ENCODE measurements at regions not wholly inside any gene's neighbourhood (a gene's known extent, or its start where the extent isn't known, plus 50 kb on each side); places are given as distances from the start of the nearest gene placed in this dataset.
"Not testable (repeated sequence)": the region's sequence is repeated elsewhere in the genome, so short reads cannot be mapped to it uniquely, and the experiment has no call there.

DNA sequence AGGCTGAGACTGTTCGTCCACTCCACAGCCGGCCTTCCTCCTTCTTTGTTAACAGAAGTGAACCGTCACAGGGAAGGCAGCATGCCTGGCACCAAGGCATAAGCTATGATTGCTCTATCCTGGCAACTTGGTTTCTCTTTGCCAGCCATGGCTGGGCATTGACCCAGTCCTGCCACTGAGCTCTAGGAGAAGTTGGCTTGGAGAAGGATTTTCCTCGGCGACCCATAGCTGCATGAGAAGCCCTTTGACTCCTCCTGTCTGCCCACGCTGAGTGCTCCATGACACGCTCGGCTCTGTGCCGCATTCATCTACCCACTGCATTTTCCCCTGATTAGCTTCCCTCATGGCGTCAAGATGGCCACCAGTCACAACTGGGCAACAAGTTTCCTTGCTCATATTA is 111.8 kb upstream of the EXOC2 start:
- no peaks in the 10 kb centered on the region for H3K4me1 ChIP-seq (ENCODE audit: insufficient read depth, low read length)
- no peak overlapping the region for H3K27ac ChIP-seq (ENCODE audit: low read depth, low read length)
- H3K9me3 ChIP-seq (ENCODE audit: low read depth, low read length), result no peaks in the 10 kb centered on the region
- H3K79me2 ChIP-seq (ENCODE audit: insufficient read depth, low read length), result no peaks in the 10 kb centered on the region
- no peaks in the 10 kb centered on the region for H3K36me3 ChIP-seq (ENCODE audit: insufficient read depth, low read length)
- TF ChIP-seq, protein P1, sequence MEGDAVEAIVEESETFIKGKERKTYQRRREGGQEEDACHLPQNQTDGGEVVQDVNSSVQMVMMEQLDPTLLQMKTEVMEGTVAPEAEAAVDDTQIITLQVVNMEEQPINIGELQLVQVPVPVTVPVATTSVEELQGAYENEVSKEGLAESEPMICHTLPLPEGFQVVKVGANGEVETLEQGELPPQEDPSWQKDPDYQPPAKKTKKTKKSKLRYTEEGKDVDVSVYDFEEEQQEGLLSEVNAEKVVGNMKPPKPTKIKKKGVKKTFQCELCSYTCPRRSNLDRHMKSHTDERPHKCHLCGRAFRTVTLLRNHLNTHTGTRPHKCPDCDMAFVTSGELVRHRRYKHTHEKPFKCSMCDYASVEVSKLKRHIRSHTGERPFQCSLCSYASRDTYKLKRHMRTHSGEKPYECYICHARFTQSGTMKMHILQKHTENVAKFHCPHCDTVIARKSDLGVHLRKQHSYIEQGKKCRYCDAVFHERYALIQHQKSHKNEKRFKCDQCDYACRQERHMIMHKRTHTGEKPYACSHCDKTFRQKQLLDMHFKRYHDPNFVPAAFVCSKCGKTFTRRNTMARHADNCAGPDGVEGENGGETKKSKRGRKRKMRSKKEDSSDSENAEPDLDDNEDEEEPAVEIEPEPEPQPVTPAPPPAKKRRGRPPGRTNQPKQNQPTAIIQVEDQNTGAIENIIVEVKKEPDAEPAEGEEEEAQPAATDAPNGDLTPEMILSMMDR (IDR thresholded peaks at IDR 0.05; ENCODE audit: extremely low read depth, low read depth, low read length), result no peak
- no peaks in the 10 kb centered on the region for H4K20me1 ChIP-seq (ENCODE audit: insufficient read depth, low read length)
- peaks cover 4% of the 10 kb centered on the region for H3K27me3 ChIP-seq (ENCODE audit: insufficient read depth, low read length)
- peak; percentile 29 for DNase-seq (ENCODE audit: insufficient read length, low spot score, missing footprints)
- H3K4me3 ChIP-seq (ENCODE audit: insufficient read depth, low read length), result no peak overlapping the region
- H3K4me2 ChIP-seq (ENCODE audit: insufficient read depth, low read length), result no peak overlapping the region
- no peak overlapping the region for H2AFZ ChIP-seq (ENCODE audit: low read length)

DNA sequence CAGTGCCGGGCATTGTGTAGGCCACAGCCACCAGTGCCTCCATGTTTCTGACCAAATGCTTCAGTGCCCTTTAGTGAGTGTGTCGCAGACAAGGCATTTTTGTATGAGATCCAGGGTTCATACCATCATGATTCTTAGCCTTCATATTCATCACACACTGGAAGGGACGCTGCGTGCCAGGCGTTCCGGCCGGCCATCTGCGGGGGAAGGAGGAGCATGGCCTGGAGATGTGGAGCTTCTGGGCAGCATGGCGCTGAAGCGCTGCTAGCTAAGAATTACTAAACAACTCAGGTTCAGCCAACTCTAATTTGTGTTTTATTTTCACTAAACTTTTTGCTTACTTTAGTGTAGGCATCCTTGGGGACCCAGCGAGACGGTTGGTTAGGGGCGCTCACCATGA is 111.4 kb upstream of the EXOC2 start:
- no peaks in the 10 kb centered on the region for H3K79me2 ChIP-seq (ENCODE audit: insufficient read depth, low read length)
- no peaks in the 10 kb centered on the region for H3K36me3 ChIP-seq (ENCODE audit: insufficient read depth, low read length)
- H3K27me3 ChIP-seq (ENCODE audit: insufficient read depth, low read length), result peaks cover 6% of the 10 kb centered on the region
- H3K4me1 ChIP-seq (ENCODE audit: insufficient read depth, low read length), result no peaks in the 10 kb centered on the region
- H3K4me2 ChIP-seq (ENCODE audit: insufficient read depth, low read length), result no peak overlapping the region
- no peak overlapping the region for H3K27ac ChIP-seq (ENCODE audit: low read depth, low read length)
- no peak overlapping the region for H3K4me3 ChIP-seq (ENCODE audit: insufficient read depth, low read length)
- DNase-seq (ENCODE audit: insufficient read length, low spot score, missing footprints), result no peak
- H2AFZ ChIP-seq (ENCODE audit: low read length), result no peak overlapping the region
- H4K20me1 ChIP-seq (ENCODE audit: insufficient read depth, low read length), result no peaks in the 10 kb centered on the region
- H3K9me3 ChIP-seq (ENCODE audit: low read depth, low read length), result no peaks in the 10 kb centered on the region
- TF ChIP-seq, protein P1 (IDR thresholded peaks at IDR 0.05; ENCODE audit: extremely low read depth, low read depth, low read length), result no peak

DNA sequence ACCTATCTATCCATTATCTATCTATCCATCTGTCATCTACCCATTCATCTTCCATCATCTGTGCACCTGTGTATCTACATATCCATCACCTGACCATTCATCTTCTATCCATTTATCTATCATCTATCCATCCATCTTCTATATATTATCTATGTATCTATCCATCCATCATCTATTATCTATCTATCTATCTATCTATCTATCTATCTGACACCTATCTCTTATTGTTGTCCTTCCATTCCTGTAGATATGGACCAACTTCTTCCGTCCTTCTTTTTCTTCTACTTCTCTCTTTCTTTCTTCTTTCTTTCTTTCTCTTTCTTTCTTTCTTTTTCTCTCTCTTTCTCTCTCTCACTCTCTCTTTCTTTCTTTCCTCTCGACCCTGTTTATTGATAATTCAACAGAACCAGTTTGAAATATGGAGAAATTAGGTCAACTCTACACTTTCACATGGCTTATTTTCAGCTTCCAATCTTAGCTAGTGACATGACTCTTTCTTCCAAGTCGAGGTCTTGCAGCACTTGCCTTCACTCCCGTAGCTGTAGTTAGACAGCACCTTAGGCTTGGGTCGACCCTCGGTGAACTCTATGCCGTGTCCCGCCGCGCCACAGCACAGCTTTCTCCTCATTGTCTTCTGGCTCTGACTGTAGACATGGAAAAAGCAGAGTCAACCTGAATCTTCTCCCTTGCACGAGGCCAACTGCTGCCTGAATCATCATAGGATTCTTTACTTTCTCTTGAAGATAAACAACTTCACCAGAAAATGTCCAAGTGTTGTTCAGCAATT is 110.4 kb upstream of the EXOC2 start:
- Histone ChIP-seq H3K4me1 (ENCODE audit: insufficient read depth, low read length) (no peaks in the 10 kb centered on the region), H3K79me2 (ENCODE audit: insufficient read depth, low read length) (no peaks in the 10 kb centered on the region), H4K20me1 (ENCODE audit: insufficient read depth, low read length) (no peaks in the 10 kb centered on the region), H3K36me3 (ENCODE audit: insufficient read depth, low read length) (no peaks in the 10 kb centered on the region), H3K27ac (ENCODE audit: low read depth, low read length) (no peak overlapping the region), H3K4me2 (ENCODE audit: insufficient read depth, low read length) (no peak overlapping the region), H3K27me3 (ENCODE audit: insufficient read depth, low read length) (peaks cover 8% of the 10 kb centered on the region), H3K9me3 (ENCODE audit: low read depth, low read length) (no peaks in the 10 kb centered on the region), H2AFZ (ENCODE audit: low read length) (no peak overlapping the region), H3K4me3 (ENCODE audit: insufficient read depth, low read length) (no peak overlapping the region)
- TF ChIP-seq, protein P1 (IDR thresholded peaks at IDR 0.05; ENCODE audit: extremely low read depth, low read depth, low read length), result no peak
- no peak for DNase-seq (ENCODE audit: insufficient read length, low spot score, missing footprints)

DNA sequence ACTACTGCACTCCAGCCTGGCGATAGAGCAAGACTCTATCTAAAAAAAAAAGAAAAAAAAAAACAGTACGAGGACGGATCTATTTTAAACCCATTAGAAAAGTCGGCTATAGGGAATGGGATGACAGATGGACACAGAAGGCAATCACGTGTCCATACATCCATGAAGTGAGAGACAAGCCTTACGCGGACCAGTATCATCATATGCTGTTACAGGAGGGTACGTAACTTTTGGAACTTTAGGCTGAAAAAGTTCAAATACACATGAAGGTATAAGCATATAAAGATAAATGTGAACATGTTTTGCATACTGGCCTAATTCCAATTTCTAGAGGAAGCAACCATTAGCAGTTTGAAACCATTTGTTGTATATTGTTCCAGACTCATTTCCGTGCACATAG is 109.8 kb upstream of the EXOC2 start:
- peaks cover 10% of the 10 kb centered on the region for H3K27me3 ChIP-seq (ENCODE audit: insufficient read depth, low read length)
- no peaks in the 10 kb centered on the region for H3K4me1 ChIP-seq (ENCODE audit: insufficient read depth, low read length)
- H3K36me3 ChIP-seq (ENCODE audit: insufficient read depth, low read length), result no peaks in the 10 kb centered on the region
- DNase-seq (ENCODE audit: insufficient read length, low spot score, missing footprints), result no peak
- no peak overlapping the region for H3K4me2 ChIP-seq (ENCODE audit: insufficient read depth, low read length)
- H3K27ac ChIP-seq (ENCODE audit: low read depth, low read length), result no peak overlapping the region
- no peaks in the 10 kb centered on the region for H3K9me3 ChIP-seq (ENCODE audit: low read depth, low read length)
- H2AFZ ChIP-seq (ENCODE audit: low read length), result no peak overlapping the region
- no peaks in the 10 kb centered on the region for H3K79me2 ChIP-seq (ENCODE audit: insufficient read depth, low read length)
- TF ChIP-seq, protein P1 (IDR thresholded peaks at IDR 0.05; ENCODE audit: extremely low read depth, low read depth, low read length), result no peak
- no peaks in the 10 kb centered on the region for H4K20me1 ChIP-seq (ENCODE audit: insufficient read depth, low read length)
- no peak overlapping the region for H3K4me3 ChIP-seq (ENCODE audit: insufficient read depth, low read length)

DNA sequence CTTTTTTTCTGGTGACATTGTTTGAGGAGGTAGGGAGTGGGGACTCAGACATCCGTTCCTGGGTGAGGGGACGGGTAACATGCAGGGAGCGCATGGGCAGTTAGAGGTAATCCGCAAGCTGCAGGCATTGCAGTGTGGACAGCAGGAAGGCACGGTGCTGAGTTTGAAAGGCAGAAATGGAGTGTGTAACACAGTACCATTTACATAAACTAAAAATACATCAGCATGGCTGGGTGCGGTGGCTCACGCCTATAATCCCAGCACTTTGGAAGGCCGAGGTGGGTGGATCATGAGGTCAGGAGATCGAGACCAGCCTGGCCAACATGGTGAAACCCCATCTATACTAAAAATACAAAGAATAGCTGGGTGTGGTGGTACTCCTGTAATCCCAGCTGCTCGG is 109.3 kb upstream of the EXOC2 start:
- H3K36me3 ChIP-seq (ENCODE audit: insufficient read depth, low read length); H3K4me1 ChIP-seq (ENCODE audit: insufficient read depth, low read length); H3K4me2 ChIP-seq (ENCODE audit: insufficient read depth, low read length); H3K27ac ChIP-seq (ENCODE audit: low read depth, low read length); H3K9me3 ChIP-seq (ENCODE audit: low read depth, low read length); H2AFZ ChIP-seq (ENCODE audit: low read length); H3K79me2 ChIP-seq (ENCODE audit: insufficient read depth, low read length); H4K20me1 ChIP-seq (ENCODE audit: insufficient read depth, low read length); DNase-seq (ENCODE audit: insufficient read length, low spot score, missing footprints); H3K4me3 ChIP-seq (ENCODE audit: insufficient read depth, low read length): not testable (repeated sequence)
- peaks cover 10% of the 10 kb centered on the region for H3K27me3 ChIP-seq (ENCODE audit: insufficient read depth, low read length)

All from osteoblast (primary cell).